HG02588 (cell line): ENCODE measurements at regions not wholly inside any gene's neighbourhood (a gene's known extent, or its start where the extent isn't known, plus 50 kb on each side); places are given as distances from the start of the nearest gene placed in this dataset.
"Not testable (repeated sequence)": the region's sequence is repeated elsewhere in the genome, so short reads cannot be mapped to it uniquely, and the experiment has no call there.

Source experiments
- ATAC-seq: cut with Tn5 transposase; IDR thresholded peaks from one replicate; pipeline ENCODE4 v1.9.1; 2021; ENCODE audit warnings: mild to moderate bottlenecking, moderate library complexity; ENCODE audit not compliant: unreplicated experiment

- no peak for ATAC-seq
Observed at GRCh38 chr2:223459328-223459939, 142.7 kb downstream of the SCG2 start.

- no peak for ATAC-seq
Observed at GRCh38 chr2:223460209-223460608, 142.0 kb downstream of the SCG2 start.

- no peak for ATAC-seq
Observed at GRCh38 chr2:223460774-223461211, 141.4 kb downstream of the SCG2 start.

DNA sequence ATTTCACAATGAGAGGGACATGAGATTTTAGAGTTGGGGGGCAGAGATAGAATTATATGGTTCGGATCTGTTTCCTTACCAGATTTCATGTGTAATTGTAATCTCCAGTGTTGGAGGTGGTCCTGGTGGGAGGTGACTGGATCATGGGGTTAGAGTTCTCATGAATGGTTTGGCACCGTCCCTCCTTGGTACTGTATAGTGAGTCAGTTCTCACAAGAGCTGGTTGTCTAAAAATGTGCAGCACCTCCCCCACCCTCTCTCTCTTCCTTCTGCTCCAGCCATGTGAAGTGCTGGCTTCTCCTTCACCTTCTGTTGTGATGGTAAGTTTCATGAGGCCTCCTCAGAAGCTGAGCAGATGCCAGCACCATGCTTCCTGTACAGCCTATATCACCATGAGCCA, 138.1 kb downstream of the SCG2 start:
- ATAC-seq, result no peak

DNA sequence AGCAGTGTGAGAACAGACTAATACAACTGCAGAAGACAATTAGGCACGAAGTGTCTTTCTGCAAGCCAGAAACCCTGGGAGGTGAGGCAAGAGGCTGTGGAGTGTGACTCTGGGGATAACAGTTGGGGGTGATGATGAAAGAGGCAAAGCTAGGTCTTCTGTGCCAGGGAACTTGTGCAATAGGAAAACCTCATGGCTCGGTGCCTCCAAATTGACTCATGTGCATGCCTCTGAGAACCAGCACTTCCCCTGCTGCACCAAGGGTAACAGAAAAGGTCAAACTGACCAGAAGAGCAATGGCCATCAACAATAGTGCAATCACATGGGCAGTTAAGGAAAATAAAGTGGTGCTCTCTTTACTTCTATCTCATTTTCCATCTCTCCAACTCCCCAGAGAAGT, 136.4 kb downstream of the SCG2 start:
- ATAC-seq, result no peak

- ATAC-seq, result no peak
Observed at GRCh38 chr2:223467196-223467595, 135.0 kb downstream of the SCG2 start.

- no peak for ATAC-seq
Observed at GRCh38 chr2:223469270-223470046, 132.7 kb downstream of the SCG2 start.

DNA sequence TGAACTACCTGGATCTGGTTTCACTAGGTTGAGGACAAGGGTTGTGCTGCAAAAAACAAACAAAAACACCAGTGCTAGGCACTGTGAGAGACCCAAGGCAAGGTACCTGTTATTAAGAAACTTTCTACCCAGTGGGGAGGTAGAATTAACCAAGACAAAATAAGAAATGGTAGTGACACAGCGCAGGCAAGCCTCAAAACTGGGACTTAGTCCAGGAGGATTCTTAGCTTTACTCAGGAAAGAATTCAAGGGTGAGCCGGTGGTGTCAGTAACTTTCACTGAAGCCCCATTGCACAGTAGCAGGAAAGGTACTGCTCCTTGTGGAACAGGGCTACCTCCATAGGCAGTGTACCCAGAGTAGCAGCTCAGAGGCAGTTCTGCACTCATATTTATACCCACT, 131.6 kb downstream of the SCG2 start:
- no peak for ATAC-seq

GRCh38 chr2:223472771-223473170, 129.4 kb downstream of the SCG2 start:
- no peak for ATAC-seq

DNA sequence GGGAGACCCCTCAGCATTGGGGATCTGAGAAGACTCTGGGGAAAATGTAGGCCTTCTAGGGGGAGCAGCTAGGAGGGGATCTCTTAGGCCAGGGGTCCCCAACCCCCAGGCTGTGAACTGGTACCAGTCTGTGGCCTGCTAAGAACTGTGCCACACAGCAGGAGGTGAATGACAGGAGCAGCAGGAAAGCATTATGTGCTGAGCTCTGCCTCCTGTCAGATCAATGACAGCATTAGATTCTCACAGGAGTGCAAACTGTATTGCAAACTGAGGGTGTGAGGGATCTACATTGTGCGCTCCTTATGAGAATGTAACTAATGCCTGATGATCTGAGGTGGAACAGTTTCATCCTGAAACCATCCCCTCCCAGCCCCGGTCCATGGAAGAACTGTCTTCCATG, 127.3 kb downstream of the SCG2 start:
- no peak for ATAC-seq

GRCh38 chr2:223475901-223476300, 126.3 kb downstream of the SCG2 start:
- no peak for ATAC-seq

- no peak for ATAC-seq
Observed at GRCh38 chr2:223477318-223477717, 124.8 kb downstream of the SCG2 start.

DNA sequence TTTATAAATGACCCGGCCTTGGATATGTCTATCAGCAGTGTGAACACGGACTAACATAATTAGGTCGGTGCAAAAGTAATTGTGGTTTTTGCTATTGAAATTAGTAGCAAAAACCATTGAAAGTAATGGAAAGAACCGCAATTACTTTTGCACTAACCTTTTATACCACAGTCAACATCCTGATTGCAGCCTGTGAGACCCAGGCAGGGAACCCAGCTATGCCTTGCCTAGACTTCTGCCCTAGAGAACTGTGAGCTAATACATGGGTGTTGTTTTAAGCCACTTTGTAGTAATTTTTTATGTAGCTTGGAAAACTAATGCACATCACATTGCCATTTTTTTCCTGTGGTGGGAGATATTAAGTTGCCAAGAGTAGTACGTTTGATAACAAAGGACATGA, 120.7 kb downstream of the SCG2 start:
- no peak for ATAC-seq

DNA sequence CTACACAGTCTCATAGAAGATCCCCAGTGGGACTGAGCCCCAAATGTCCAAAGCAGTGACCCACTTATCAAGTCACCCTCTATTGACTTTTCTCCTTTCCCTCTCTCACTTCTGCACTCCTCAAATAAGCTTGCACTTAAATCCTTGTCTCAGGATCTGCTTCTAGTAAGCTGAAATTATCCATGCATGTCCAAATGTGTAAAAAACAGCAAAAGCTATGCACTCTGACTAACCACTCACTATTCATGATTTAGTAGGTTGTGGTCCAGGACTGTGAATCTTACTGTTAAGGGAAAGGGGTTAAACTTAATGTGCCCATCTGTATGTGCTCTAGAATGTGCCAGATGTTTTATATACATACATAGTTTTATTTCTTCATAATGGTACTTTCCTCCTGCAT, 115.4 kb downstream of the SCG2 start:
- no peak for ATAC-seq

GRCh38 chr2:223487214-223487846, 114.8 kb downstream of the SCG2 start:
- no peak for ATAC-seq

GRCh38 chr2:223488814-223489213, 113.3 kb downstream of the SCG2 start:
- no peak for ATAC-seq

DNA sequence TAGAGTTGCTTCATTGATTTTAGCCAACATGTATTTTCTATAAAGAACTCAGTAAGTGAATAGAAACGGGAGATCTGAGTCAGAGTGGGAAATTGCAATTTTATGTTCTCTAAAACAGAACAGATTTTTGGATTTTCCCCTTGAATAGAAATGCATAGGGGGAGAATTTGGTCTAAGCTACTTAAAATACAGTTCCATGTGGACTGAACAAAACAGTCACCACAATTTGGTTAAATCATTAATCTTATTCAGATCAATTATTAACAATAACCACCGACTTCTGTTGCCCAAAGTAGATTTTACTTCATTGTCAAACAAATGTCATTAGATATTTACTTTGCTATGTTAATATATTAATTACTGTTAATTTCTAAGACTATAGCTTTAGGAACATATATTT, 107.7 kb downstream of the SCG2 start:
- no peak for ATAC-seq

DNA sequence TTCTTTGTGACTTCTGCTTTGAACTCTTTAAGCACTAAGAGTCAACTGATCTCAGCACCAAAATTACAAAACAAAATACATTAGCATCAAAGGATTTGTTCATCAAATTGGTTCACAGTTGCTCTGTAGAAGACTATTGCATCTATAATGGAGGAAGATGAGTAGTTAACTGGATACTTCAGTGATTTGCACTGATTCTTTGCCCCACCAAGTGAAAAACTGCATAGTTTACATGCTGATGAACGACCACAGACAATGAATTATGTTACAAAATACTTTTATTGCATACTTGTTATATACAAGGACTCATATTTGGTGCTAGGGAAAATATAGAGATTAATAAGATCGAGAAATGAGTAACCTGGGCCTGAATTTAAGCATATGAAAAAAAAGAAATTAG, 107.2 kb downstream of the SCG2 start:
- no peak for ATAC-seq

DNA sequence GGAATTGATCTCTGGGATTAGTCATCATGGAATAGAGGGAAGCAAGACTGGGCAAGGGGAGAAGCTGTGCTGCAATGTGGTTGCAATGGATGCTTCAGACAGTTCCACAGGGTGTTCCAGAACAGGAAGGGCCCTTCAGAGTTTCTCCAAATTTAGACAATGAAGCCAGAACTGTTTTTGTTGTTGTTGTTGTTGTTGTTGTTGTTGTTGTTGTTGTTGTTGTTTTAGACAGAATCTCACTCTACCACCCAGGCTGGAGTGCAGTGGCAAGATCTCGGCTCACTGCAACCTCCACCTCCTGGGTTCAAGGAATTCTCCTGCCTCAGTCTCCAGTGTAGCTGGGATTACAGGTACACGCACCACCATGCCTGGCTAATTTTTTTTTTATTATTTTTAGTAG, 105.3 kb downstream of the SCG2 start:
- ATAC-seq, result not testable (repeated sequence)

GRCh38 chr2:223500709-223501108, 101.5 kb downstream of the SCG2 start:
- ATAC-seq, result no peak

DNA sequence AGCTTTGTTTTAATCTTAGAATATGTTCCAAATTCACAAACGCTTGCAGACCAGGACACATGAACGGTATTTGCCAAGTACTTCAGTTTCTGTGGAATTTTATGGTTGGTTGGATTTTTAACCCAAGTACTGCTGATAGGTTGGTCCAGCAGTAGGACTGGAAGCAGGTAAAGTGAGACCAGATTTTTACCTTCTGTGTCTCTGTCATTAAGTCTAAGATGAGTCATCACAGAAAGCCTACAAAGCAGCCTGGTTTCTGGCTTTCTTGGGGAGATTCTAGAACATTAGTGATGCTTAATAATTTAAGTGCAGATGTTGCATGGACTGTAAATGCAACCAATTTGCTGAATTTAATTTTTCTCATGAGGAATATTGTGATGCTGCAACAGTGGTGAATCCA, 100.5 kb downstream of the SCG2 start:
- ATAC-seq, result no peak

DNA sequence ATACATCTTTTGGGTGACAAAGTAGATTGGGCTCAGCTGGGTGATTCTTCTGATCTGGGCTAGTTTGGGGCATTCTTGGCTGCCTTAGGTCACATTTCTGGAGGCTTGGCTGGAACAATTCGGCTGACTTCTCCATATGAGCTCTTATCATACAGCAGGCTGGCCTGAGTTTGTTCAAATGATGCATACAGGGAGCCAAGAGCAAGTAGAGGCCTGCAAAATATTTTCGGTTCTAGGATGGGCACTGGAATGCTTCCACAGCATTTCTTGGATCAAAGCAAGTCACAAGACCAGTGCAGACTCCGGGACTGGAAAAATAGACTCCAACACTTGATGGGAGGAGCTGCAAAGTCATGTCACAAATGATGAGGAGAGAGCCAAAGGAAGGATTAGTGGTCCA, 98.4 kb downstream of the SCG2 start:
- no peak for ATAC-seq
